A204.1 (cell line): ENCODE measurements at regions not wholly inside any gene's neighbourhood (a gene's known extent, or its start where the extent isn't known, plus 50 kb on each side); places are given as distances from the start of the nearest gene placed in this dataset.
"Not testable (repeated sequence)": the region's sequence is repeated elsewhere in the genome, so short reads cannot be mapped to it uniquely, and the experiment has no call there.

Experiments used
- FAIRE-seq: peaks from 2 replicates; lab custom pipeline; 2012; peaks lifted over from hg19 to GRCh38; lab: Jason Lieb, UNC

GRCh38 chr13:104944176-104944575 is 1591.3 kb downstream of the EFNB2 start:
- no peak for FAIRE-seq

DNA sequence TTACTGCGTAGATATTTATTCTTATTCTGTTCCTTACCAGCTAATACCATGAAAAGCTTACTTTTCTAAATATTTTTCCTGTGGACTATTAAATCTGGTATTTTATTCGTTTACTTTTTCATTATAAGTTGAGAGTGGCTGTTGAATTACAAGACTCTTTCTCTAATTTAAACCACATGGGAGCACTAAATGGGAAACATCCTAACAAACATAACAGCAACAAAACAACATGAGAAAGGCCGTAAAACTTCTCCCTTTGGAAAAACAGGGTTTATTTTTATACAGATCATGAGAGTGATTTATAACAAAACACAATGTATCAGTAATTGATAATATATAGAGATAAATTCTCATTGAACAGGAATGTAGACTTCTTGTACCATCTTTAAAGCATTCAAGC is 1592.1 kb downstream of the EFNB2 start:
- no peak for FAIRE-seq

- FAIRE-seq, result no peak
These were observed 1597.6 kb downstream of the EFNB2 start for GRCh38 chr13:104937881-104938280.

DNA sequence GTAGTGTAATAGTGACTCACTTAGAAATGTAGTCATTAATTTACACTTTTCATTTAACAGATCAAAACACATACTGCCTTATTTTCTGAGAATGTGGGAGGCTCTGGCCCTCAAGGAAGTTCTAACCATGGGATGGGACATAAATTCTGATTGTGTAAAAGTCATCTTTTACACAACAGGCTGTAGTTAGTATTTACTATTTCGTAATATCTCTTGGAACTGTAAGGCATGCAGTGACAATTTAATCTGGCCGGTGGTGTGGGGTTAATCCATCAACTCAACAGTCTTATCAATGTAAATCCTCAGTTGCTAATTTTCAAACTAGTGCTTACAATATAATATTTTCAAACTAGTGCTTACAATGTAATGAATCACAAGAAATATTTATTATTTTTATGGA is 1599.2 kb downstream of the EFNB2 start:
- no peak for FAIRE-seq

DNA sequence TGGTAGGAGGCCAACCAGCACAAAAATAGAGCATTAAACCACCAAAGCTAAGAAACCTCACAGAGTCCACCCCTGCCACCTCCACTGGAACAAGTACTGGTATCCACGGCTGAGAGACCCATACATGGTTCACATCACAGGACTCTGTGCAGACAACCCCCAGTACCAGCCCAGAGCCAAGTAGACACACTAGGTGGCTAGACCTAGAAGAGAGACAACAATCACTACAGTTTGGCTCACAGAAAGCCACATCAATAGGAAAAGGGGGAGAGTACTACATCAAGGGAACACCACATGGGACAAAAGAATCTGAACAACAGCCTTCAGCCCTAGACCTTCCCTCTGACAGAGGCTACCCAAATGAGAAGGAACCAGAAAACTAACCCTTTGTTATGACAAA is 1614.9 kb downstream of the EFNB2 start:
- FAIRE-seq, result not testable (repeated sequence)

DNA sequence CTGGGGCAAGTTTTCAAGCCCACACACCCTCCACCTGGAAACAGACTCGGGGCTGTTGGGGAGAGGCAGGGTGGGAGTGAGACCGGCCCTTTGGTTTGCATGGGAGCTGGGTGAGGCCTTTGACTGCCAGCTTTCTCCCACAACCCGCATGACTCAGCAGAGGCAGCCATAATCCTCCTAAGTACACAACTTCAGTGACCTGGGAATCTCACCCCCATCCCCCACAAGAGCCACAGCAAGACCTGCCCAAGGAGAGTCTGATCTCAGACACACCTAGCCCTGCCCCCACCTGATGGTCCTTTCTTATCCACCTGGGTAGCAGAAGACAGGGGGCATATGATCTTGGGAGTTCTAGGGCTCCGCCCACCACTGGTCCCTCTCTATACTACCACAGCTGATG is 1615.4 kb downstream of the EFNB2 start:
- FAIRE-seq, result no peak

- FAIRE-seq, result peak; percentile 55
These were observed 1635.2 kb downstream of the EFNB2 start for GRCh38 chr13:104900191-104900817.

- FAIRE-seq, result no peak
These were observed 1637.0 kb downstream of the EFNB2 start for GRCh38 chr13:104898484-104898883.

- no peak for FAIRE-seq
These were observed 1639.9 kb downstream of the EFNB2 start for GRCh38 chr13:104895521-104895920.

DNA sequence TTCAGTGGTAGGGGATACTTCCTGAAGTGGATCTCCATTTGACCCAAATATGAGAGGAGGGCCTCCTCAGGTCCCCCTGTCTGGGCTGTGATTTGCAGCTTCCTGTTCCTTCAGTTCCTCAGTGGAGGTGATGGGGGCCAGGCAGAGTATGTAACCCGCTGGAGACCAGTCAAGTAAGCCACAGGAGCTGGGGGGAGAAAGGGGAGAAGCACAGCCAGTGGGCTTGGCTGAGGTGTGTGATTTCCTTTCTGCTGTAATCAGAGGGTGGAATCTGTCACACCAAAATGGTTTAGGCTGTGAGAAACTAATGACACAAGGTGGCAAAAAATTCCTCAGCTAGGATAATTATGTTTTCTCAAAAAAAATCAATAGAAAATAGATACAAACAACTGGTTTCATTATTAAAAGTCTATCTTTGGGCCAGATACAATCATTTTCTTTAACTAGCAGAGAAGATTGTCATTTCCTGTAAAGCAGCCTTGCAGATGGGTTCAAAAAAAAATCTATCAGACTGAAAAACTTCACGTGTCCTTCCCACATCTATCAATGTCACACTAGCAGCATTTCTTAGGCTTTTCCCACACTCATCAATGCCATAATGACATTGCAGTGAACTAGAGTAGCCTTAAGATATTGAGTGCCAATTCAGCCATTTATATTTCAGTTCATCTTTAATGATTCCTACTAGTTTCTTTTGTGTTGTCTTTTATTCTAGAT is 1660.3 kb downstream of the EFNB2 start:
- no peak for FAIRE-seq

DNA sequence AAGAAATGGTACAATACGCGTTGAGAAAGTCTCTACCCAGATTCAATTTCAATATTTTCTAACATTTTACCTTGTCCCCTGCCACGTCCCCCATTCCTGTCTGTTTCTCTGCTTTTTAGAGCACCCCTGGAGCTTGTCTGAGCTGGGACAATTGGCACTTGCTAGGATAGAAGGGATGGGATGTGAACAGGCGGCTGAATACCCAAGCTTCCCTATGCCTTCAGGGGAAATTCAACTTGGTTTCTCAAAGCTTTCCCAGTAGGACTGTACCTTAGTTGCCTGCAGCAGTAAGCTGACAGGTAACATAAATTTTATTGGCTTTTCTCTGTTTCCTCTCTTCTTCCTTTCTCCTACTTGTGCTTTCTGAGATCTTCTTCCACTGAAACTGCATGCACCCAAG is 1663.3 kb downstream of the EFNB2 start:
- no peak for FAIRE-seq

GRCh38 chr13:104871456-104871855 is 1664.0 kb downstream of the EFNB2 start:
- no peak for FAIRE-seq

- FAIRE-seq, result no peak
These were observed 1666.0 kb downstream of the EFNB2 start for GRCh38 chr13:104869501-104869900.

GRCh38 chr13:104868806-104869205 is 1666.7 kb downstream of the EFNB2 start:
- no peak for FAIRE-seq

GRCh38 chr13:104855581-104855980 is 1679.9 kb downstream of the EFNB2 start:
- no peak for FAIRE-seq

- FAIRE-seq, result no peak
These were observed 1680.8 kb downstream of the EFNB2 start for GRCh38 chr13:104854698-104855097.

- no peak for FAIRE-seq
These were observed 1681.5 kb downstream of the EFNB2 start for GRCh38 chr13:104854007-104854406.

GRCh38 chr13:104847922-104848321 is 1687.5 kb downstream of the EFNB2 start:
- no peak for FAIRE-seq

- FAIRE-seq, result no peak
These were observed 1692.1 kb downstream of the EFNB2 start for GRCh38 chr13:104843401-104843800.

GRCh38 chr13:104841110-104841509 is 1694.4 kb downstream of the EFNB2 start:
- no peak for FAIRE-seq

- no peak for FAIRE-seq
These were observed 1697.7 kb downstream of the EFNB2 start for GRCh38 chr13:104837756-104838155.

GRCh38 chr13:104833221-104833620 is 1702.2 kb downstream of the EFNB2 start:
- no peak for FAIRE-seq

DNA sequence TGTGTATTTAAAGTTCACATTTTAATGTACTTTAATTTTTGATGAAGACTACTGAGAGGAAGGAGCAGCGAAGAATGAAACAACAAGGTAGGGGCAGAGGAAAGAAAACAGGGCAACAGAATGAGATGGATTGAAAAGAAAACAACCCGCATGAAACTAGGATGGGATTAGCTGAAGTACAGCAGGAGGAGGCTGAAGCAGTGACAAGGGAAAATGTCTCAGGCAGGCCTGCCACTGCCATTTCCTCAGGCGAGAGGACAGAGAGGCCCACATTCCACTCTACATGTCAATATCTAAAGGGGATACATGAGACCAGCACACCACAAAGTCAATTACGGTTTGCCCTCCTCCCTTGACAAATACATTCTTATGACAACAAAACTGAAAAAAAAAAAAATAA is 1703.2 kb downstream of the EFNB2 start:
- FAIRE-seq, result no peak

DNA sequence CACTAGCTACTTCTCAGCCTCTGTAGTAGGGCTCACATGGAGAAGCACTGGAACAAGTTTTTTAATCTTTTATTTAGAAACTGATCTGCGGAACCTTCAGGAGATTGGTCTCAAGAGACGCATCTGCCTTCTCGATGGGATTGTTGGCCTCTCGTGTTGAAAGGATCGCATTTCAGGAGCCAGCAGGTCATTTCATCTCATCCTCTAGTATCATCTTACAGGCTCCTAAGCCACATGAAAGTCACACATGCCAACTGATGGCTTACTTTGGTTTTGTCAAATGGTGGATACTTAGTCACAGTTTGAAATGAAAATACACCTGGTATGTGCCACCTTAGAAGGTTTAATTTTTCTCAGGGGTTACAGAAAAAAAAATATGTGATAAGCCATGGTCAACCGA is 1703.6 kb downstream of the EFNB2 start:
- no peak for FAIRE-seq
